Epithelial cell of esophagus (primary cell): ENCODE measurements at regions not wholly inside any gene's neighbourhood (a gene's known extent, or its start where the extent isn't known, plus 50 kb on each side); places are given as distances from the start of the nearest gene placed in this dataset.

ENCODE experiments used
- DNase-seq: peaks from one replicate; pipeline ENCODE4 v3.0.0; 2010; ENCODE audit warnings: low read depth
- H3K4me3 ChIP-seq: 2 replicates; pipeline ENCODE4 v1.5.1; 2011; ENCODE audit warnings: mild to moderate bottlenecking, low read length, control low read depth
- TF ChIP-seq, protein P1 (sequence below): IDR thresholded peaks from 2 replicates; pipeline ENCODE4 v1.5.1; 2011; ENCODE audit warnings: low read depth, mild to moderate bottlenecking, low read length, control low read depth, inconsistent platforms; ENCODE audit not compliant: insufficient read depth; ENCODE audit errors: missing control alignments

DNA sequence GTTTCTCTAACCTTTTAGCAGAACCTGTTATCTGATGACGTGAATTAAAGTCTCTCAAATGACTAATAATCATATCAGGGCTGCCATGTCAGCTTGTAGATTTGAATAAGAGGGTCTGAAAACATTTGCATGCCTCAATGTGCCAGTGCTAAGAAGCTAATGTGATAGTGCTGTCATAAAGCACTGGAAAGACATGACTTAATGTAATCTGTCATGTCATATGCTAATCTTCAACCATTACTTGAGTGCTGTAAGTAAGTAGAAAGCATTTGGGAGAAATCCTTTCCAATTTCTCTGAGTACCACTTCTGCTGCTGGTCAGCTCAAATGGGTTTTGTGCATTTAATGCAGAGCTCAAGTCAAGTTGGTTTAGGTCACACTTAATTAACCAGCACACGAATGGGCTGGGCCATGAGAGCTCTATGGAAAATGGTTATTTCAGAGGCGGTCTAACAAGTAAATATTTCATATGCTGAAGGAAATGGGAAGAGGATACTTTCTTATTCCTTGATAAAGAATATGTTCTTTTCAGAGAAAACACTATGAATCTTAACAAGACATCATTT, 609.2 kb downstream of the LMO4 start:
- no peak for DNase-seq
- TF ChIP-seq, protein P1, sequence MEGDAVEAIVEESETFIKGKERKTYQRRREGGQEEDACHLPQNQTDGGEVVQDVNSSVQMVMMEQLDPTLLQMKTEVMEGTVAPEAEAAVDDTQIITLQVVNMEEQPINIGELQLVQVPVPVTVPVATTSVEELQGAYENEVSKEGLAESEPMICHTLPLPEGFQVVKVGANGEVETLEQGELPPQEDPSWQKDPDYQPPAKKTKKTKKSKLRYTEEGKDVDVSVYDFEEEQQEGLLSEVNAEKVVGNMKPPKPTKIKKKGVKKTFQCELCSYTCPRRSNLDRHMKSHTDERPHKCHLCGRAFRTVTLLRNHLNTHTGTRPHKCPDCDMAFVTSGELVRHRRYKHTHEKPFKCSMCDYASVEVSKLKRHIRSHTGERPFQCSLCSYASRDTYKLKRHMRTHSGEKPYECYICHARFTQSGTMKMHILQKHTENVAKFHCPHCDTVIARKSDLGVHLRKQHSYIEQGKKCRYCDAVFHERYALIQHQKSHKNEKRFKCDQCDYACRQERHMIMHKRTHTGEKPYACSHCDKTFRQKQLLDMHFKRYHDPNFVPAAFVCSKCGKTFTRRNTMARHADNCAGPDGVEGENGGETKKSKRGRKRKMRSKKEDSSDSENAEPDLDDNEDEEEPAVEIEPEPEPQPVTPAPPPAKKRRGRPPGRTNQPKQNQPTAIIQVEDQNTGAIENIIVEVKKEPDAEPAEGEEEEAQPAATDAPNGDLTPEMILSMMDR: no peak
- no peak overlapping the region for H3K4me3 ChIP-seq

DNA sequence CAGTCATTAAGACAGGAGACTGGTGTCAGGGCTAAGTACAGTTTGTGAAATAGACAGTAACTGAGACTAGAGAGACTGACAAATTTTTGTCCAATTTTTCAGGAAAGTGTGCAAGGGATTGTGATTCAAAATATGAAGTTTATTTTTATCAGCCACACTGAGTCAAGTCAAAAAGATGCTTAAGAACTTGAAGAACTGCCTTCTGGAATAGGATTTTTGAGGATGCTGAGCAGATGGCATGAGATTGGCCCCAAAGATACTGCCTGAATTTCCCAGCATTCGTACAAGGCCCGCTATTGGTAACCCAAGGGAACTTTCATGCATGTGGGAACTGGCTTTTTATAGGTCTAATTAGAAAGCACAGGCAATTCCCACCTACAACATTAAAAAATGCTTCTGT, 610.0 kb downstream of the LMO4 start:
- DNase-seq: no peak
- TF ChIP-seq, protein P1: no peak

DNA sequence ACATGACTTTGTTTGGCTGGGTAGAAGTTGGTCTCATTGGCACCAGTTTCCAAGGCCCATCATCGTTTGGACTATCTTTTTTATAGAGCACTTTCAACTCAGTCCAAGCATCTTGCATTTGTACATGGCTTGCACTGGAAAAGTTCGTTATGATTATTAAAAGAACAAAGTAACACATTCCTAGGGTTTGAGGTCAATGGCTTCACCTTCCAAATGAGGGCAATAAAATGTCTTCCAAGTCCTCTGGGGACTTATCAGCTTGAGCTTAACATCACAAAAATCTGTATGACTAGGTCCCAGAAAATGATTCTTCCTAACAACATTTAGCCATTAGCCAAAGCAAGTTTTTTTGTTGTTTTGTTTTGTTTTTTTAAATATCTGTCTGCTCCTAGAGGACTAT, 610.8 kb downstream of the LMO4 start:
- DNase-seq: no peak
- TF ChIP-seq, protein P1: no peak
- no peak overlapping the region for H3K4me3 ChIP-seq

More for the DNA sequence above, 610.0 kb downstream of the LMO4 start:
- no peak overlapping the region for H3K4me3 ChIP-seq

DNA sequence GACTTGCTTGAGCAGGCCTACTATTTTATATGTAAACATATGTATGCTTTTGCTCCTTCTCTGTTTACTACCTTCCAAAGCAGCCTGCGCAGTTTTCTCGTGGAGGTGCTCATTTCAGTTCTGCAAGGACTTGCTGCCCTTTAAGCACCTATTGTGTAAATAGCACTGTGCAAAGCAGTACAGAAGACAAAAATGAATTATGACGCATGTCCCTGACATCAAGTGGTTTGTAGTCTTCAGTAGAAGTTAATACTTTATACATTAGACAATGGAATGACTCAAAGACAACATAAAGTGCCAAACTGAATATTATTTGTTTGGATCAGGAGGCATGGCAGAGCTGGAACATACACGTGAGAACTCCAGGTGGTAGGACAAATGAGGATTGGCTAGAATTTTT, 611.7 kb downstream of the LMO4 start:
- TF ChIP-seq, protein P1: no peak
- H3K4me3 ChIP-seq: no peak overlapping the region
- peak; percentile 81 for DNase-seq

DNA sequence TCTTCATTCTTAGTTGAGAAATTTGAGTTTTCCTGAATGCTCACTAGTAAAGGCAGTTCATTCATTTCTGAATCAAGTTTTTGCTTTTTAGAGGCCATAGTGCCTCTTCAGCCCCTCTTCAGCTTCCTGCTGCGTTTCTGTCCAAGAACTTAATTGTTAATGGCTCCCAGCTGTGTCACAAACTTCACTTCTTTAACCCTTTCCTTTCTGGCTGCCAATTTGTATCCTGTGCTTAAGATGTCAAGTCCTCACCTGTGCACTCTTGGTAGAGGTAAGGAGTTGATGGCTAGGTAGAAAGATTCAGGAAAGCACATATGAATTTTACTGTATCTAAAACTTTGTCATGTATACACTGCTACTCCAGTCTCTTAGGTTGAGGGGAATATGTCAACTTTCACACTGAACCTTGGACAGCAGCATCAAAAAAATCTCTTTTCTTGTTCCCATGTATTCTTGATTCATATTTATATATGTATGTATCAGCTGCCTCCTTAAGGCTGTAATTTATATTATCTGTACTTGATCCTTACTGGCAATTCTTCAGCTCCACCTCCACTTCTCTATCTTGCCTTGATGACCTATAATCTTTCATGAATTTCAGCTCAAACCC, 612.8 kb downstream of the LMO4 start:
- H3K4me3 ChIP-seq: no peak overlapping the region
- no peak for DNase-seq
- TF ChIP-seq, protein P1: no peak

DNA sequence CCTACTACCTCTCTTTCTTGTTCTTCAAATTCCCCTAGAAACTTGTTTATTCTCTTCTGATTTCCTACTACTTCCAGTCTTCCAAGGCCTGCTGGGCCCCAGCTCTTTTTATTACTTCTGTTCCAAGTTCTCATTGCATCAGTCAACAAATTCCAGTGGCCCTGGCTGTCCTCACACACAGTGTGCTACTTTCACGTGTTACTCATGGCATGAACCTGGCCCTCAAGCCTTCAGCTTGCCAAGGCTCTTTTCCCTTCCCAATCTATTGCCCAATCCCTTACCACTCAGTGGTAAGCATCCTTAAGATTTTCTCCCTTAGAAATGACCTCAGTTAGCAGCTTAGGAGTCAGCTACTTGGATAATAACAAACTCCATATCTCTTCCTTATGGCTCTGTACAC, 613.5 kb downstream of the LMO4 start:
- TF ChIP-seq, protein P1: no peak
- no peak overlapping the region for H3K4me3 ChIP-seq
- DNase-seq: peak; percentile 15

DNA sequence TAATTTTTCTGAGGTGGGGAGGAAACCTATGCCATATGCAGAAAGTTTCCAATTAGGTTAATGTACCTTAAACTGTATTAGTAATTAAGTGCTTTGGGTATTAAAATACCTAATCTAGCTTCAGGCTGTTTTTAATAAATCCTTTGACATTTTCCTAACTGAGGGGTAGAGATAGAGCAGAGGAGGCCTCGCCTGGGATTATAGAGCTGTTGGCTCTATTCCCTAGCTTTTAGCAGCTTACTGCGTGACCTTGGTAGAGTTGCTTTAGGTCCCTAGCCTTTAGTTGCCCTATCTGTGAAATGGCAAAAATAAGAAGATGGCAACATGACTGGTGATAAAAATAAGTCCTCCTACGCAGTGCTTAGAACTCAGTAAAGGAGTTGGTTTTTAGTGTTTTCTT, 621.0 kb downstream of the LMO4 start:
- no peak overlapping the region for H3K4me3 ChIP-seq
- TF ChIP-seq, protein P1: no peak

More for the DNA sequence above, 621.0 kb downstream of the LMO4 start:
- DNase-seq: no peak
